Stimulated activated CD4-positive, alpha-beta T cell treated with anti-CD3 and anti-CD28 coated beads, TNF-alpha, amount 100 ng/mL, for 4 hours (primary cell): ENCODE measurements at regions not wholly inside any gene's neighbourhood (a gene's known extent, or its start where the extent isn't known, plus 50 kb on each side); places are given as distances from the start of the nearest gene placed in this dataset.

Experiments
- DNase-seq, 3 experiments: peaks; one replicate each; pipeline ENCODE4 v3.0.0-alpha.2; 2020; ENCODE audit warnings: low read depth in 3 of 3

- DNase-seq = no peak
Measured at GRCh38 chr10:10359263-10359662, 658.4 kb upstream of the CELF2 start.

GRCh38 chr10:10361301-10361885, 656.3 kb upstream of the CELF2 start:
- no peak for DNase-seq

GRCh38 chr10:10362800-10363199, 654.9 kb upstream of the CELF2 start:
- no peak for DNase-seq

- DNase-seq = no peak
Measured at GRCh38 chr10:10363217-10363616, 654.5 kb upstream of the CELF2 start.

- no peak for DNase-seq
Measured at GRCh38 chr10:10364902-10365301, 652.8 kb upstream of the CELF2 start.

GRCh38 chr10:10365676-10366075, 652.0 kb upstream of the CELF2 start:
- no peak for DNase-seq

GRCh38 chr10:10366836-10367235, 650.8 kb upstream of the CELF2 start:
- no peak for DNase-seq

- no peak for DNase-seq
Measured at GRCh38 chr10:10367264-10367663, 650.4 kb upstream of the CELF2 start.

- DNase-seq = no peak
Measured at GRCh38 chr10:10368951-10369576, 648.6 kb upstream of the CELF2 start.

- no peak for DNase-seq
Measured at GRCh38 chr10:10385831-10386230, 631.8 kb upstream of the CELF2 start.

- no peak for DNase-seq
Measured at GRCh38 chr10:10389182-10389581, 628.5 kb upstream of the CELF2 start.

- no peak for DNase-seq
Measured at GRCh38 chr10:10392511-10392910, 625.2 kb upstream of the CELF2 start.

- no peak for DNase-seq
Measured at GRCh38 chr10:10394933-10395658, 622.6 kb upstream of the CELF2 start.

- no peak for DNase-seq
Measured at GRCh38 chr10:10396601-10397000, 621.1 kb upstream of the CELF2 start.

- no peak for DNase-seq
Measured at GRCh38 chr10:10397906-10398305, 619.8 kb upstream of the CELF2 start.

- no peak for DNase-seq
Measured at GRCh38 chr10:10403762-10404161, 613.9 kb upstream of the CELF2 start.

GRCh38 chr10:10417671-10418070, 600.0 kb upstream of the CELF2 start:
- no peak for DNase-seq

GRCh38 chr10:10418387-10418786, 599.3 kb upstream of the CELF2 start:
- DNase-seq = no peak

GRCh38 chr10:10421071-10421470, 596.6 kb upstream of the CELF2 start:
- no peak for DNase-seq

GRCh38 chr10:10431422-10432066, 586.1 kb upstream of the CELF2 start:
- DNase-seq = no peak

- DNase-seq = no peak
Measured at GRCh38 chr10:10432296-10433035, 585.2 kb upstream of the CELF2 start.

- DNase-seq = no peak
Measured at GRCh38 chr10:10434312-10434711, 583.4 kb upstream of the CELF2 start.
